ACC112 (cell line): ENCODE measurements at regions not wholly inside any gene's neighbourhood (a gene's known extent, or its start where the extent isn't known, plus 50 kb on each side); places are given as distances from the start of the nearest gene placed in this dataset.

Experiments used
- H2AFZ ChIP-seq: fragments of 200-600 bp; sonication (generic); one replicate; pipeline ENCODE4 v1.6.0; 2017; ENCODE audit warnings: antibody characterized with exemption, low read length; ENCODE audit not compliant: unreplicated experiment
- H3K27ac ChIP-seq: fragments of 200-600 bp; sonication (generic); 2 replicates; pipeline ENCODE4 v1.5.1; 2014; ENCODE audit warnings: low read depth, mild to moderate bottlenecking, antibody characterized with exemption, low read length, moderate library complexity
- H3K27me3 ChIP-seq: fragments of 200-600 bp; sonication (generic); 2 replicates; pipeline ENCODE4 v1.6.1; 2014; ENCODE audit warnings: mild to moderate bottlenecking, antibody characterized with exemption, low read length, moderate library complexity, mixed read lengths; ENCODE audit not compliant: insufficient read depth
- H3K36me3 ChIP-seq: fragments of 200-600 bp; sonication (generic); 2 replicates; pipeline ENCODE4 v1.6.1; 2016; ENCODE audit warnings: mild to moderate bottlenecking, antibody characterized with exemption, low read length, moderate library complexity, mixed read lengths; ENCODE audit not compliant: insufficient read depth
- H3K4me1 ChIP-seq: fragments of 200-600 bp; sonication (generic); one replicate; pipeline ENCODE4 v1.6.1; 2016; ENCODE audit warnings: low read length, mixed read lengths; ENCODE audit not compliant: insufficient read depth, unreplicated experiment, control insufficient read depth
- H3K4me3 ChIP-seq: fragments of 200-600 bp; sonication (generic); 2 replicates; pipeline ENCODE4 v1.5.1; 2014; ENCODE audit warnings: mild to moderate bottlenecking, low read depth, low read length
- H3K79me2 ChIP-seq: fragments of 200-600 bp; sonication (generic); one replicate; pipeline ENCODE4 v1.6.0; 2016; ENCODE audit warnings: low read length; ENCODE audit not compliant: control insufficient read depth, unreplicated experiment, insufficient read depth

DNA sequence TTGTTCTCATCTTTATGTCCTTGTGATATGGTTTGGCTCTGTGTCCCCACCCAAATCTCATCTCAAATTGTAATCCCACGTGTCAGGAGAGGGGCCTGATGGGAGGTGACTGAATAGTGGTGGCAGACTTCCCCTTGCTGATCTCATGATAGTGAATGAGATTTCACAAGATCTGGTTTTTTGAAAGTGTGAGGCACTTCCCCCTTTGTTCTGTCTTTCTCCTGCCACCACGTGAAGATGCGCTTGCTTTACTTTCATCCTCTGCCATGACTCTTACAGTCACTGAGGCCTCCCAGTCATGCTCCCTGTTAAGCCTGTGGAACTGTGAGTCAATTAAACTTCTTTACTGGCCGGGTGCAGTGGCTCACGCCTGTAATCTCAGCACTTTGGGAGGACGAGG is 161.0 kb downstream of the HERPUD2 start:
- Histone ChIP-seq H3K27ac (no peak overlapping the region), H3K36me3 (no peaks in the 10 kb centered on the region), H3K4me3 (no peak overlapping the region), H3K79me2 (no peaks in the 10 kb centered on the region), H2AFZ (no peak overlapping the region), H3K27me3 (peaks cover 41% of the 10 kb centered on the region), H3K4me1 (no peaks in the 10 kb centered on the region)

DNA sequence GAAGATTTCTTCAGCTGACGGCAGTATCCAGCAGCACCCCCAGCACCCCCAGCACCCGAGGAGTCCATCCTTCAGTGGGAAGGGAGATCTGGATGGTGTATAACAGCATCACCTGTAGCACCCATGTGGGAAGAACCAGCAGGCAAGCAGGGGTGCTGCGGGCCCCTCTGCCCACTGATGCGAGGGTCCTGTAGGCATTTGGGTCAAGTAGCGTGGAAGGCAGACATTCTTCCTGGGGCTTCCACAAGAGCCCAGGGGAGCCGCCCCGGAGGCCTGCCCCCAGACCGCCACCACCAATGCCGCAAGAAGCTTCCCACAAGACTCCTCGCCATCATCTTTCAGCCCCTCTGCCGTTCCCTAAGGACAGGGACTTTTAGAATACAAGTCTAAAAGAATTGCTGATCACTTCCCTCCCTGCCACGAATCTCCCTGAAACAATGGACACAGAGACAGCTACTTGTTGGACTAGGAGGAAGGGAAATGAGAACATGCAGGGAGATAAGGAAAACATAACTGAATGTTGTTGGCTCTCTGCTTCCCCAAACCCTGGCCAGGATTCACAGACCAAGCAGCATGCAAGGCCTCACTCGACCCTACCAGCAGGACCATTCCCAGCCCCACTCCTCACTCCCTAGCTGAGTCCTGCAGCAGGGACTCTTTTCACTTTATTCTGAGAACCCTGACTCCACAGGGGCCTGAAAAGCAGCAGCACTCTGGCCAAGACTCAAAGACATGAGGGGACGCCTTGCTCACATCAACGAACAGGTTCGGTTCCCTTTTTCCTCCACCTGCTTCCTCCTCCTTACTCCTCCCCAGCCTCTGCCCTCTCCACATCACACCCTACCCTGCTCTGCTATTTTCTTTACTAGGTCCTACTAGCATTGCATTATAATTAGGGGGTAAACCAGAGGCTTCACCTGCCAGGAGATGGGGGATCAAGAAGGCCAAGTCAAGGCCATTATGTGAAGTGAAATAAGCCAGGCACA is 164.5 kb downstream of the HERPUD2 start:
- Histone ChIP-seq H3K27ac (no peak overlapping the region), H3K36me3 (no peaks in the 10 kb centered on the region)

DNA sequence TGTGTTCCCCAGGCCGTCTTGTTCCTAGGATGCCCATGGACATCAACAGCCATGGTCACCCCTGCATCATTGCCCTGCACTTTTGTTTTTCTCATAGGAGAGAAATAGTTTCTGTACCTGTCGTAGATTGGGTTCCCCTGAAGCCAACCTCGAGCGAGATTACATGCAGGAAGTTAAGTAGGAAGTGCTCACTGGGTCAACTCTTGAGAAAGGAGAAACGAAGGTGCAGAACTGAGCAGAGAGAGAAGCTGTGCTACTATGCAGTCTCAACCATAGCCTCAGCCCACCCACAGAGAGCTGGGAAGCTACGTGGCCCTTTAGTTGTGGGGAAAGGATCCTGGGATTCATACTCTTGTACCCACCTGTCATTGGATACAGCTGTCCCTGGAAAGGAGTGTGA is 165.2 kb downstream of the HERPUD2 start:
- Histone ChIP-seq H3K79me2 (no peaks in the 10 kb centered on the region), H3K4me1 (no peaks in the 10 kb centered on the region), H3K4me3 (no peak overlapping the region), H3K36me3 (no peaks in the 10 kb centered on the region), H3K27ac (no peak overlapping the region), H3K27me3 (peaks cover 54% of the 10 kb centered on the region), H2AFZ (no peak overlapping the region)

More for the DNA sequence above, 164.5 kb downstream of the HERPUD2 start:
- peaks cover 54% of the 10 kb centered on the region for H3K27me3 ChIP-seq
- H2AFZ ChIP-seq = no peak overlapping the region
- no peaks in the 10 kb centered on the region for H3K79me2 ChIP-seq
- no peaks in the 10 kb centered on the region for H3K4me1 ChIP-seq
- H3K4me3 ChIP-seq = no peak overlapping the region

DNA sequence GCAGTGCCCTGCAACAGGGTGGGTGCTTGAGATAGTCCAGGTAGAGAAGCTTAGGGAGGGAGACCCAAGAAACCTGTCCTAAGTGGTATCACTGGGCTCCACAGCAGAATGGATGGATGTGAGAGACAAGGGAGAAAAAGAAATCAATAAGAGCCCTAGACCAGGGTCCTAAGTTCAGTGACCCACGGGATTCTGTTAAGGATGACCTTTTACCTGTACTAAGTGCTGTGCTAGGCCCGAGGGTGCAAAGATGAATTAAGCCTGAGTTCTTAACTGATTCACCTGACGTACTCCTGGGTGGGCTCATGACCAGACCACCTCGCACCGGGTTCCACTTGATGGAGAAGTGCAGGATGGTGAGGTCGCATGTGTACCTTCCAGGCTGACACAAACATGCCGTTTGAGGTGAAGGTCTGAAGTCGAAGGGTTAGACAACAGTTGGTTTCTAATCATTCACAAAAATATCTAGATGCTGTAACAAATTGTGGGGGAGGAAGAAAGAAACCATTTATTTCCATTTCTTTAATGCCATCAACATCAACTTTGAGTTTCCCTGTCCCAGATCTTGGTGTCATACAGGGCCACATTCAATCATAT is 166.5 kb downstream of the HERPUD2 start:
- H3K27ac ChIP-seq = no peak overlapping the region
- peaks cover 63% of the 10 kb centered on the region for H3K27me3 ChIP-seq
- H3K4me3 ChIP-seq = no peak overlapping the region

DNA sequence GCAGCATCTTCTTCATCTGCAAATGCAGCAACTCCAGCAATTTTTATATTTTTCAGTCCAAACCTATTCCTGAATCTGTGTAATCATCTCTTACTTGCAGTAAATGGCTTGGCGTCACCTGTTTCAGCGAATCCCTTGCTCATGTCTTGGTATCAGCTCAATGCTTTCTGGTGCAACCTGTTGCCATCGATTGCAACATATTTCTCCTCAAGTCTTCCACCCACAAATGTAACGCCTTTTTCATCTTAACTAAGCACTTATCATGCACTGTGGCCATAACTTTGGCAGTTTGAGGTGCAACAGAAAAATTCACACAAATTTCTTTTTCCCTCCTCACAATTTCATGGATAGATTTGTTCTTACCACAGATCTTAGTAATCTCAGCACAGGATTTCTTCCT is 168.3 kb downstream of the HERPUD2 start:
- no peaks in the 10 kb centered on the region for H3K79me2 ChIP-seq
- no peaks in the 10 kb centered on the region for H3K36me3 ChIP-seq
- peaks cover 61% of the 10 kb centered on the region for H3K27me3 ChIP-seq
- H3K4me1 ChIP-seq = no peaks in the 10 kb centered on the region
- no peak overlapping the region for H3K4me3 ChIP-seq
- H3K27ac ChIP-seq = no peak overlapping the region
- H2AFZ ChIP-seq = no peak overlapping the region

More for the DNA sequence above, 166.5 kb downstream of the HERPUD2 start:
- Histone ChIP-seq H3K4me1 (no peaks in the 10 kb centered on the region), H3K36me3 (no peaks in the 10 kb centered on the region), H3K79me2 (no peaks in the 10 kb centered on the region), H2AFZ (no peak overlapping the region)

DNA sequence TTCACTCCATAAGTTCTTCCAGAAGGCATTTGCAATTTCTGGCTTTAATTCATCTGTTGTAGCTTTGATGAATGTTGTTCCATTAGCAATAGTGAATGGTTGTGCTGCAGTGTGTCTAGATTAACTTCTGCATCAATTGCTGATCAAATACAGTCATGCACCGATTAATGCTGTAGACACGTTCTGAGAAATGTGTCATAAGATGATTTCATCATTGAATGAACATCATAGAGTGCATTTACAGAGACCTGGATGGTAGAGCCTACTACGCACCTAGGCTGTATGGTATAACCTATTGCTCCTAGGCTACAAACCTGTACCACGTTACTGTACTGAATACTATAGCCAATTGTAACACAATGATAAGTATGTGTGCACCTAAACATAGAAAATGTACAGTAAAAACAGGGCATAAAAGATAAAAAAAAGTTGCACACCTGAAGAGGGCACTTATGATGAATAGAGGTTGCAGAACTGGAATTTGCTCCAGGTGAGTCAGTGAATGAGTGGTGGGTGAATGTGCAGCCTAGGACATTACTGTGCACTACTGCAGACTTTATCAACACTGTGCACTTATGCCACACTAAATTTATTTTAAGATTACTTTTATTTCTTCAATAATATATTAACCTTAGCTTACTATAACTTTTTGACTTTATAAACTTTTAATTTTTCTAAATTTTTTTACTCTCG is 170.7 kb downstream of the HERPUD2 start:
- H2AFZ ChIP-seq = no peak overlapping the region
- H3K4me1 ChIP-seq = no peaks in the 10 kb centered on the region
- H3K79me2 ChIP-seq = no peaks in the 10 kb centered on the region
- H3K27ac ChIP-seq = no peak overlapping the region
- peaks cover 70% of the 10 kb centered on the region for H3K27me3 ChIP-seq
- H3K4me3 ChIP-seq = no peak overlapping the region
- H3K36me3 ChIP-seq = no peaks in the 10 kb centered on the region

DNA sequence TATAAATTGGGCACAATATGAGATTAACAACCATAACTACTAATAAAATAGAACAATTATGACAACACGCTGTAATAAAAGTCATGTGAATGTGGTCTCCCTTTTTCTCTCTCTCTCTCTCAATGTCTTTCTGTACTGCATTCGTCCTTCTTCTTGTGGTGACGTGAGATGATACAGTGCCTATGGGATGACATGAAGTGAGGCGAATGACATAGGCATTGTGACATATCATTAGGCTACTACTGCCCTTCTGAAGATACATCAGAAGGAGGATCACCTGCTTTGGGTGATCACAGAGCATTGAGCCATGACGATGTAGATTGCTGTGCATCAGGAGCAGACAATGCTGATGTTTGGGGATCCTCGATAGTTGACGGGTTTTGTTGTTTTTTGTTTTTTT is 171.6 kb downstream of the HERPUD2 start:
- Histone ChIP-seq H2AFZ (no peak overlapping the region), H3K27me3 (peaks cover 71% of the 10 kb centered on the region), H3K79me2 (no peaks in the 10 kb centered on the region), H3K36me3 (no peaks in the 10 kb centered on the region), H3K27ac (no peak overlapping the region), H3K4me3 (no peak overlapping the region), H3K4me1 (no peaks in the 10 kb centered on the region)

DNA sequence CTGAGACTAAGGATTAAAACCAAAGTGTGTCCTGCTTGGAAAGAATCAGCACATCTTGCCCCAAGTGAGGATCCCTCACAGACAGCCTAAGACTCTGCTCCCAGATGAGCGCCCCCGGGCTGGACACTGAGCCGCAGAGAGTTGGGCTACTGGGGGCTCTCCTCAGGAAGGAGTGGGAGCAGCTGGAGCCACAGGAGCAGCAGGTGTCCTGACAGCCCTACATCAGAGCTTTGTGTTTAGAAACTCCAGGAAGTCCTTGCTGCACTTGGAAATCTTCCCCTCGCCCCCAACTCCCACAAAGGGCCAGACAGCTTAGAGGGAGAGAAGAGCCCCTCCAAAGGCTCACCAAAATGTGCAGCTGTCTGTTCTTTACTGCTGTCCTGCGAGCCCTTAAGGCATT is 172.2 kb downstream of the HERPUD2 start:
- no peaks in the 10 kb centered on the region for H3K79me2 ChIP-seq
- no peak overlapping the region for H3K27ac ChIP-seq
- H3K27me3 ChIP-seq = peaks cover 71% of the 10 kb centered on the region
- H3K4me1 ChIP-seq = no peaks in the 10 kb centered on the region
- no peaks in the 10 kb centered on the region for H3K36me3 ChIP-seq
- no peak overlapping the region for H3K4me3 ChIP-seq
- H2AFZ ChIP-seq = no peak overlapping the region

DNA sequence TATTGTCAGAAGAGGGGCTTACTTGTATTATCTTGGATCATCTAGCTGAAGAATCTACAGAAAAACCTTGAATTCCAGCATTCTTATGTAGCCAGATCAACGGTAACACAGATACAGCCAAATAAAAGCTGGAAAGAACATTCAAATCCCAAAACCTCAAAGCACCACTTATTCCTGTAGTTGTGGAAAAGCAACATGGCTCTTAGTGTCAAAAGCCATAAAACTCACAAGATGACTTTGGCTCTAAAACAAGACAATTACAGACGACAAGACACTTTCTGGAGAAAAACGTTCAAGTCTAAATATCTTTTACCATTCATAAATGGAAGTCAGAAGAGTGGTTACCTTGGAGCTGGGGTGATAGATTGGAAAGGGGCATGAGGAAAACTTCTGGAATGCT is 173.0 kb downstream of the HERPUD2 start:
- Histone ChIP-seq H3K36me3 (no peaks in the 10 kb centered on the region), H3K4me1 (no peaks in the 10 kb centered on the region), H3K79me2 (no peaks in the 10 kb centered on the region), H3K27ac (no peak overlapping the region), H2AFZ (no peak overlapping the region), H3K27me3 (peaks cover 71% of the 10 kb centered on the region), H3K4me3 (no peak overlapping the region)

DNA sequence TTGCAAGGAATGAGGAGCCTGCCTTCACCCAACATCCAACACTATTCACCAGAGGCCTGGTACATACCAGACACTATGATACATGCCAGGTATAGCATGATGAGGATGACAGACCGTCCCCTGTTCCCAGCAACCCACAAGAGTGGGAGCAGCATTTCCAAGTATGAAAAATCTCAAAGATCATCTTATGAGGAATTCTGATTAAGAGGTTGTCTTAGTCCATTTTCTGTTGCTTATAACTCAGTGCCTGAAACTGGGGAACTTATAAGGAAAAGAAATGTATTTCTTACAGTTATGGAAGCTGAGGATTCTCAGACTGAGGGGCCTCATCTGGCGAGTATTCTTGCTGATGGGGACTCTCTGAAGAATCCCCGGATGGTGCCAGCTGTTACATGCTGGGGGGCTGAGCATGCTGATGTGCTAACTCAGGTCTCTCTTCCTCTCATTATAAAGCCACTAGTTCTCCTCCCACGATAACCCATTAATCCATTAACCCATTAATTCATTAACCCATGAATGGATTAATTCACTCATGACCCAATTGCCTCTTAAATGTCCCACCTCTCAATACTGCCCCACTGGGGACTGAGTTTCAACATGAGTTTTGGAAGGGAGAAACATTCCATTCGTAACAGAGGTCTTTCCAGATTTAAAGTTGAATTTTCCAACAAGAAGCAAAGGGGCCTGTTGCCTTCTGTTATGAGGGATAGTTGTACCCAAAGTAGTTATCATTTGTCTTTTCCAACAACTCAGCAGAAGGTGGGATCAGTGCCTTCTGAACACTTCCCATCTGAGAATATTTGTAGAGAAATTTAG is 173.9 kb downstream of the HERPUD2 start:
- no peak overlapping the region for H3K4me3 ChIP-seq
- no peaks in the 10 kb centered on the region for H3K4me1 ChIP-seq
- H3K36me3 ChIP-seq = no peaks in the 10 kb centered on the region
- peaks cover 73% of the 10 kb centered on the region for H3K27me3 ChIP-seq
- H3K79me2 ChIP-seq = no peaks in the 10 kb centered on the region
- no peak overlapping the region for H2AFZ ChIP-seq
- no peak overlapping the region for H3K27ac ChIP-seq
